Ovary (tissue), 7 donors: ENCODE measurements at regions not wholly inside any gene's neighbourhood (a gene's known extent, or its start where the extent isn't known, plus 50 kb on each side); places are given as distances from the start of the nearest gene placed in this dataset.

Source experiments
- DNase-seq, 5 donors: peaks; one replicate each; pipeline ENCODE4 v3.0.0-alpha.2; 2019 to 2020
- H3K27ac ChIP-seq, 2 donors: fragments of 200-600 bp; one replicate each; pipeline versions ENCODE4 v1.5.1 to v1.8.0; 2019 to 2022
- H3K27me3 ChIP-seq: fragments of 200-600 bp; one replicate; pipeline ENCODE4 v1.8.0; 2022
- H3K36me3 ChIP-seq: fragments of 200-600 bp; sonication (generic); one replicate; pipeline ENCODE4 v1.5.1; 2019
- H3K4me1 ChIP-seq: one replicate; pipeline ENCODE4 v1.8.1; 2013; ENCODE audit warnings: mild to moderate bottlenecking, moderate library complexity; ENCODE audit not compliant: insufficient read depth
- H3K4me3 ChIP-seq: fragments of 200-600 bp; sonication (generic); one replicate; pipeline ENCODE4 v1.5.1; 2017
- H3K9me3 ChIP-seq, 2 donors: fragments of 200-600 bp in 1 of 2; sonication (generic) in 1 of 2; one replicate each; pipeline versions ENCODE4 v1.5.1 to v1.8.1; 2013 to 2019; ENCODE audit warnings: mild to moderate bottlenecking in 1 of 2, moderate library complexity in 1 of 2
- EP300 ChIP-seq: sonication (generic); formaldehyde crosslinking; IDR thresholded peaks from one replicate; pipeline ENCODE4 v1.6.1; 2017; ENCODE audit warnings: antibody characterized with exemption
- POLR2A ChIP-seq: fragments of 450-650 bp; IDR thresholded peaks from one replicate; pipeline ENCODE4 v1.6.1; 2017; ENCODE audit warnings: antibody characterized with exemption, mild to moderate bottlenecking, moderate library complexity
- WGBS, 3 donors: extraction: QIAGEN DNeasy Blood & Tissue Kit in 1 of 3; methylation state at CpG; one replicate each; pipeline versions ENCODE4 v1.1.5 to v1.1.7; 2013 to 2017; 5-methylcytosine and 5-hydroxymethylcytosine counted together
- intact Hi-C, 4 donors: fragments of 100-400 bp; cut with DNase I; formaldehyde crosslinking; loops; one replicate each; pipeline versions ENCODE4 v1.11.0 to v1.15.1; 2022 to 2023
- TF ChIP-seq, protein P1 (sequence below), 3 donors: fragments of 450-650 bp in 2 of 3; fragments of 200-600 bp in 1 of 3; IDR thresholded peaks; one replicate each; pipeline versions ENCODE4 v1.5.1 to v1.8.0; 2016 to 2022; ENCODE audit warnings: antibody characterized with exemption in 3 of 3, mild to moderate bottlenecking in 1 of 3
- donor health status: DM: no; HTN: no; CAD: no; lungs with moderate emphysema.
- donor health status: DM: no; HTN: no; CAD: no.
- donor health status: Bipolar disorder and iron deficiency.
- donor health status: DM: no; HTN: no; CAD: no.
- donor health status: DM: yes; HTN: yes; CAD: no.

DNA sequence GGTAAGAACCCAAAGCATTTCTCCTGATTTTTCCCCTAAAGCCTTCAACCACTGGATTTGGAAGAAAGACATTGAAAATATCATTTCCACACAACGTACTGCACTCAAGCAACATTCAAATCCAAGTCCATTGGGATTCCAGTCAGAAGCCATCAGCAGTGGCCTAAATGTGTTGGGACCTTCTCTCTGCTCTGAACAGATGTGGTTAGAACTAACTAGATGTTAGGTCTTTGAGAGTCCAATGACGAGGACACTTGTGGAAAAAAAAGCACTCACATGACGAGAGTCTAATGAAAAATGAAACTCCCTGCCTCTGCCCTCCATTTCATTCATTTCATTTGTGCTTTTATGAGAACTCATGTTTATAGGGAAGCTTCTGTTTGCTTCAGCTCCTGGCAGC lies 382.3 kb downstream of the SIPA1L2 start:
- H3K27ac ChIP-seq, result no peak overlapping the region
- intact Hi-C loops, result no loop called here
- TF ChIP-seq POLR2A (no peak), EP300 (no peak)
- TF ChIP-seq, protein P1, sequence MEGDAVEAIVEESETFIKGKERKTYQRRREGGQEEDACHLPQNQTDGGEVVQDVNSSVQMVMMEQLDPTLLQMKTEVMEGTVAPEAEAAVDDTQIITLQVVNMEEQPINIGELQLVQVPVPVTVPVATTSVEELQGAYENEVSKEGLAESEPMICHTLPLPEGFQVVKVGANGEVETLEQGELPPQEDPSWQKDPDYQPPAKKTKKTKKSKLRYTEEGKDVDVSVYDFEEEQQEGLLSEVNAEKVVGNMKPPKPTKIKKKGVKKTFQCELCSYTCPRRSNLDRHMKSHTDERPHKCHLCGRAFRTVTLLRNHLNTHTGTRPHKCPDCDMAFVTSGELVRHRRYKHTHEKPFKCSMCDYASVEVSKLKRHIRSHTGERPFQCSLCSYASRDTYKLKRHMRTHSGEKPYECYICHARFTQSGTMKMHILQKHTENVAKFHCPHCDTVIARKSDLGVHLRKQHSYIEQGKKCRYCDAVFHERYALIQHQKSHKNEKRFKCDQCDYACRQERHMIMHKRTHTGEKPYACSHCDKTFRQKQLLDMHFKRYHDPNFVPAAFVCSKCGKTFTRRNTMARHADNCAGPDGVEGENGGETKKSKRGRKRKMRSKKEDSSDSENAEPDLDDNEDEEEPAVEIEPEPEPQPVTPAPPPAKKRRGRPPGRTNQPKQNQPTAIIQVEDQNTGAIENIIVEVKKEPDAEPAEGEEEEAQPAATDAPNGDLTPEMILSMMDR (IDR thresholded peaks at IDR 0.05), result no peak
- no peaks in the 10 kb centered on the region for H3K36me3 ChIP-seq
- H3K4me3 ChIP-seq, result no peak overlapping the region
- peaks cover 4% of the 10 kb centered on the region for H3K4me1 ChIP-seq
- no peak for DNase-seq
- no peaks in the 10 kb centered on the region for H3K9me3 ChIP-seq
- no peaks in the 10 kb centered on the region for H3K27me3 ChIP-seq
- 60 to 75% (median 69%) methylated on average over 3 of the region's 3 CpGs for WGBS, 3 donors

DNA sequence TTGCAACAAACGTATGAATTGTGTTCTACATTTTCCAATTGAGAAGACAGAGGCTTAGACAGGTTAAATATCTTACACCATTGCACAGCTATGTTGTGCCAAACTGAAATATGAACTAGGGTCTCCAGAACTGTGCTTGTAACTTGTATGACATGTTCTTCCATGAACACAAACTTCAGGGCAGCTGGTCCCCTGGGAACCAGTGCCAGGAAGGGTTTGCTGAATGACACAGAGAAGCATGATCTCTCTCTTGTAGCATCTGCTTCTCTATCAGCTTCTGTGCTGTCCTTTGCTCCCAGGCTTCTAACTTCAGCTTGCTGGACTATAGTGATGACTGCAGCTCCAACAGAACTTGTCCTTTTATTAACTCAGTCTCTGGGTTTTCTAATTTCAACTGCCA lies 385.5 kb downstream of the SIPA1L2 start:
- intact Hi-C loops, result no loop called here
- no peak for DNase-seq
- Histone ChIP-seq H3K4me1 (peaks cover 4% of the 10 kb centered on the region), H3K27ac (no peak overlapping the region), H3K9me3 (no peaks in the 10 kb centered on the region), H3K27me3 (no peaks in the 10 kb centered on the region), H3K36me3 (no peaks in the 10 kb centered on the region), H3K4me3 (no peak overlapping the region)
- WGBS, 3 donors, result 76 to 86% (median 83%) methylated on average over 1 of the region's 1 CpG
- TF ChIP-seq EP300 (no peak), POLR2A (no peak)
- TF ChIP-seq, protein P1 (IDR thresholded peaks at IDR 0.05), result no peak

DNA sequence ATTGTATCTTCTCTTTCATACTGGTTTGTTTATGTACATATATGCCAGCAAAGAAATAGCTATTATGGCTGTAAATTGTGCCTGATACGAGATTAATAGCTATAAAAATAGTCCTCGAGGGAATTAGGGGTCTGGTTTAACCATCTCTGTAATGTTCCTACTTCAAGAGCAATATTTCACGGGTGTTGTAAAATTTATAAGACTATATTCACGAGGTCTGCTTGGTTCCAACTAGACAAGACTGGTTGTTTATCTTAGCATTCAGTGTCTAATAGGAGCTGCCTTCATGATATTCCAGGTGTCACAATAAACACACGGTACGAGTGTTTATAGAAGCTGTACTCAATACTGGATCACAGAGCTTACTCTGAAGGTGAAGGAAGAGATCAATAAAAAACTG lies 389.9 kb downstream of the SIPA1L2 start:
- intact Hi-C loops, result no loop called here
- 43 to 50% (median 47%) methylated on average over 6 of the region's 6 CpGs for WGBS, 3 donors
- no peak overlapping the region for H3K4me3 ChIP-seq
- TF ChIP-seq, protein P1 (IDR thresholded peaks at IDR 0.05), result no peak
- no peak for TF ChIP-seq EP300
- TF ChIP-seq POLR2A, result no peak
- no peaks in the 10 kb centered on the region for H3K36me3 ChIP-seq
- H3K27me3 ChIP-seq, result no peaks in the 10 kb centered on the region
- H3K27ac ChIP-seq, result no peak overlapping the region
- no peak for DNase-seq
- H3K4me1 ChIP-seq, result no peaks in the 10 kb centered on the region
- no peaks in the 10 kb centered on the region for H3K9me3 ChIP-seq

DNA sequence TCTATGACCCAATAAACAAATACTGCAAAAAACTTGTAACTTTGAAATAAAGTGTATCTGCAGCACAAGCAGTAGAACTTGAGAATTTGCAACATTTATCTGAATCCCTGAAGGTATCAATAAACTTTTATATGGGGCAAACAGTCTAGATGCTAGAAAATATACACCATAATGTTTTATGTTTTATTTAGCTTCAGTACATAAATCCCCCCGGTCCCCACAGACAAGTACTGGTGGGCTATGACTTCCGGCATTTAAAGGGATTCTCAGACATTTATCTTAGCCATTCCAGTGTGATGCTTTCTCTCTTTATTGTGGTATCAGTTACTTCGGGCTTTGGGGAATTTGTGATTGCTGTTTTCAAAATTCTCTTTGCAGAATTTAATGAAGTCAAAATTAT lies 390.4 kb downstream of the SIPA1L2 start:
- Histone ChIP-seq H3K4me3 (no peak overlapping the region), H3K9me3 (no peaks in the 10 kb centered on the region), H3K4me1 (no peaks in the 10 kb centered on the region), H3K27ac (no peak overlapping the region), H3K27me3 (no peaks in the 10 kb centered on the region), H3K36me3 (no peaks in the 10 kb centered on the region)
- TF ChIP-seq POLR2A (no peak), EP300 (no peak)
- TF ChIP-seq, protein P1 (IDR thresholded peaks at IDR 0.05), result no peak
- intact Hi-C loops, result no loop called here
- WGBS, 3 donors, result 55 to 61% (median 58%) methylated on average over 3 of the region's 3 CpGs
- DNase-seq, result no peak

DNA sequence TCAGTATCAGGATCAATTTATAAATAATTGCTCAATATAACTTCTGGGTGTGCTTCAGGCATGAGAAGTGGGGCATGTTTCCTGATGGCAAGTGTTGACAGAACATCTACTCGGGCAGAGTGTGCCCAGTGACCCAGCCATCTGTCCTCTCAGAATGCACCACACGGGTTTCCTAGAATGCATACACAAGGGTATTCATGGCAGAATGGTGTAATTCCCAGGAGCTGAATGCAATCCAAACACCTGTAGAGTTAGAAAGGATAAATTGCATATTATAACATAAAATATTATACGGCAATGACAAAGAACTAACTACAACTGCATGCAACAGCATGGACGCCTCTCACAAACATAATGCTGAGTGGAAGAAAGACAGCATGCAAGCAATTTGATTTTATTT lies 391.9 kb downstream of the SIPA1L2 start:
- Histone ChIP-seq H3K4me1 (no peaks in the 10 kb centered on the region), H3K4me3 (no peak overlapping the region), H3K9me3 (no peaks in the 10 kb centered on the region), H3K27me3 (no peaks in the 10 kb centered on the region), H3K27ac (no peak overlapping the region), H3K36me3 (no peaks in the 10 kb centered on the region)
- 93 to 97% (median 95%) methylated on average over 4 of the region's 4 CpGs for WGBS, 3 donors
- TF ChIP-seq POLR2A (no peak), EP300 (no peak)
- TF ChIP-seq, protein P1 (IDR thresholded peaks at IDR 0.05), result no peak
- no peak for DNase-seq
- intact Hi-C loops, result no loop called here
